GF-D8 (cell line): ENCODE measurements at regions not wholly inside any gene's neighbourhood (a gene's known extent, or its start where the extent isn't known, plus 50 kb on each side); places are given as distances from the start of the nearest gene placed in this dataset.
"Not testable (repeated sequence)": the region's sequence is repeated elsewhere in the genome, so short reads cannot be mapped to it uniquely, and the experiment has no call there.

ENCODE experiments used
- DNase-seq: peaks from one replicate; lab custom pipeline; 2025; lab: John Stamatoyannopoulos, UW

DNA sequence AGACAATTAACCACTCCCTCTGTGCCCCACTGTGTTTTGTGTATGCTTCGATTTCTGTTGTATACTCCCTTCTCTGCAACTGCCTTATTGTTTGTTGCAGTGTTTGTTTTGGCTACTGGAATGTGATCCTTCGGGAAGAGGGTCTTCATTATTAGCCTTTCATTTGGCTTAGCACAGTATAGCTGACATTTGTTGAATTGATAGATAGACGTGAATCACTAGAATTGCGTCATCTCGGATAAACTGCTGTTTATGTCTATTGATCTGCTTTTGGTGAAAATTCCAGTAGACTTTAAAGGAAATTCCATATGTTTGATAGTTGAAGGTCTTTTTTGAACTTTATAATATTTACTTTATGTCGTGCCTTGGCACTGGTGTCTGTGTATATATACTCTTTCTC, 189.9 kb upstream of the EYA4 start:
- DNase-seq, result no peak

GRCh38 chr6:133052465-133052864, 188.7 kb upstream of the EYA4 start:
- no peak for DNase-seq

- DNase-seq, result no peak
Measured at GRCh38 chr6:133055441-133055966, 185.7 kb upstream of the EYA4 start.

DNA sequence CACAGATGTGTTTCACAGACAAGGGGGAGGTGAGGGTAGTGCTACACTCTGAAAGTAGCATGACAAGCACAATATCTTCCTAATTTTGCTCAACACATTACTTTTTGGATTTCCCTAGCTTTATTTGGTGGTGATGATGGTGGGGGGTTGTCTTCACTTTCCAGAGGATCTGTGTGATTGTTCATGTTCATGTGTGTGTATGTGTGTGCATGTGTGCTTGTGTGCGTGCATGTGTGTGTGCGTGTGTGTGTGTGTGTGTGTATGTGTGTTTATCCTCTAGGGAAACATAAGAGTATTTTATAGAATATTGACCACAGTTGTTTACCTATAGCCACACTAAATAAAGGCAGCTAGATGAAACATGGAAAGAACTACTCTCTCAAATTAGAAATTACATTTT, 183.8 kb upstream of the EYA4 start:
- no peak for DNase-seq

DNA sequence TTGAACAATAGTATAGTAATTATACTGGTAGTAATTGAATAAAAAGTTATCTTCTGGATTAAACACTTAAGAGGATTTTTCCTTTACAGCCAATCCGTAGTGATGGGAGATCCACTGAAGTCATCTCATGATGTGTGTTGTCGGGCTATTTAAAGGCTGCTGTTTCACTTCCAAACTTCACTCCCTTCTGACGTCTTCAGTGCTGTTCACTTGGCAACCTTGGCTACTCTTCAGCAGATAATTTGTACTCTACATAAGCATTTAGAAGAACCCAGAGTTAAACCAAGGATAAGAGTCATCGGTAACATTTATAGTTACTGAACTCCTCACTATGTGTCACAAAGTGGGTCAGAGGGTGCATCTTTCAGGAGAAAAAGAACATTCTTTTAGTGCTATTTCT, 179.1 kb upstream of the EYA4 start:
- DNase-seq, result no peak

- DNase-seq, result no peak
Measured at GRCh38 chr6:133062696-133063306, 178.4 kb upstream of the EYA4 start.

GRCh38 chr6:133067960-133068359, 173.2 kb upstream of the EYA4 start:
- no peak for DNase-seq

DNA sequence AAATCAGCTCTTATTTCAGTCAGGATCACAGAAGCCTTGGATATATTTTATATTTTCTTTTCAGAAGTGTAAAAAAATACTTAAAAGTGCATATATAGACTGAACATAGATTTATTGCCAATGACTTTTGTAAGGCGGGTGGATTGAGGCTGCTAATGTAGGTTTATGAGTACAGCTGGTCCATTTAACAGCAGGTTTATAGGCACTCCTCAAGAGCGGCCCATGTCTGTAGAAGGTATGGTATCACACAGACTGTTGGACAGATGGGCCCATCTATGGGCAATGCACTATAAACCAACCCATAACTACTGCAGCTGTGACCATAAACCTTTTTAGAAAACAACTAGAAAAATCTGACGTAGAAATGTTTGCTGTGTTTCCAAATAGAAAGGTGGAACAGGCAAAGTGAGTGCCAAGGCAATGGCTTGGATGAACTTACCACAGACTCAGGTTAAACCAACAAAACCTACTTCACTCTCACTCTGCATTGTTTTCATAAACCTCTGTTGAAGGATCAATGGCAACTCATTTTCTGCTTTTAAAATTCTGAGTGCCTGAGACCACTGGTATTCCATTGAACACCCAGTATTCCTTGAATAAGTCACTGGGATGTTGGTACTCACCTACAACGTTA, 170.6 kb upstream of the EYA4 start:
- DNase-seq, result no peak

DNA sequence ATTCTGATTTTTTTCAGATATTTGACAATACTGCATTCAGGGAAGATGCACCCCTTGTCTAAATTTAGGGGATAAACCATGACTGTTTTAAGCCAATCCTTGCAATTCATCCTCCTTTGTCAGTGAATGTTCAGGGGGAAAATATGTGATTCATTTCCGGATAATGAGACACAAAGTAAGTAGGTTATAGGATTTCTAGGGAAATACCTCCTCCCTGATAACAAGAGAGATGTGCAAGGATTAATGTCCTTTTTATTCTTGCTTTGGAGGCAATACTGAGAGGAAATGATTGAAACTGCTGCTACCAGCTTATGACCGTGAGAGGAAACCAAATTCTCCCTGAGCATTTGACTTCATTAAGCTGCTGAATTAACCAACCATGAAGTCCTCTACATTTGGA, 161.3 kb upstream of the EYA4 start:
- no peak for DNase-seq

GRCh38 chr6:133083248-133083967, 157.7 kb upstream of the EYA4 start:
- DNase-seq, result no peak

GRCh38 chr6:133085471-133085870, 155.7 kb upstream of the EYA4 start:
- no peak for DNase-seq

GRCh38 chr6:133085896-133086295, 155.3 kb upstream of the EYA4 start:
- DNase-seq, result no peak

GRCh38 chr6:133088931-133089695, 152.0 kb upstream of the EYA4 start:
- no peak for DNase-seq

GRCh38 chr6:133092199-133092598, 149.0 kb upstream of the EYA4 start:
- no peak for DNase-seq

GRCh38 chr6:133092771-133093170, 148.4 kb upstream of the EYA4 start:
- no peak for DNase-seq

DNA sequence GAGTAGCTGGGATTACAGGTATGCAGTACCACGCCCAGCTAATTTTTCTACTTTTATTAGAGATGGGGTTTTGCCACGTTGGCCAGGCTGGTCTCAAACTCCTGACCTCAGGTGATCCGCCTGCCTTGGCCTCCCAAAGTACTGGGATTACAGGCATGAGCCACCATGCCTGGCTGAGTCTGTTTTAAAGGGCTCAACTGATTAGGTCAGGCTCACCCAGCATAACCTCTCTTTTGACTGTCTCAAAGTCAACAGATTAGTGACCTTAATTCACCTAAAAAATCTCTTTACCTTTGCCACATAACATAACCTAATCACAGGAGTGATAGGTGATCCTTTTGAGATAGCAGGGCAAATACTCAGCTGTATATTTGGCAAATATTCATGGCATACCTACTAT, 147.9 kb upstream of the EYA4 start:
- not testable (repeated sequence) for DNase-seq

- no peak for DNase-seq
Measured at GRCh38 chr6:133093956-133094355, 147.2 kb upstream of the EYA4 start.

- DNase-seq, result no peak
Measured at GRCh38 chr6:133097208-133097607, 143.9 kb upstream of the EYA4 start.

DNA sequence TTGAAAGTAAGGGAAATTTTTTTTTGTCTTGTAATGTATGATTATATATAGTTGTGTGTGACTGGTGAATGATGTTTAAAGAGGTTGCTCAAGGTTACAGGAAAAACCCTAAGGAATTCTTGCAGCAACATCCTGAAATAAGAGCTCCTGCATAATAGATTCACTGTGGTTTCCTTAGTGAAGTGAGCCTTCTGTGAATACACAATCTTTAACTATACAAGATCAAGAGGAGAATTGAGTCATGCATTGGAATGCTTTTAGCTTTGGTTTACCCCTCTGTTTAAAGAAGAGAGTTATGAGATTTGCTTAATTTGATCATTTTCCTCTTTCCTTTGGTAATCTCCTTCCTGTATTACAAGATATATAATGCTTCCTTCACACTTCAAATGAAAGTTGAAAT, 141.6 kb upstream of the EYA4 start:
- peak; percentile 23 for DNase-seq

DNA sequence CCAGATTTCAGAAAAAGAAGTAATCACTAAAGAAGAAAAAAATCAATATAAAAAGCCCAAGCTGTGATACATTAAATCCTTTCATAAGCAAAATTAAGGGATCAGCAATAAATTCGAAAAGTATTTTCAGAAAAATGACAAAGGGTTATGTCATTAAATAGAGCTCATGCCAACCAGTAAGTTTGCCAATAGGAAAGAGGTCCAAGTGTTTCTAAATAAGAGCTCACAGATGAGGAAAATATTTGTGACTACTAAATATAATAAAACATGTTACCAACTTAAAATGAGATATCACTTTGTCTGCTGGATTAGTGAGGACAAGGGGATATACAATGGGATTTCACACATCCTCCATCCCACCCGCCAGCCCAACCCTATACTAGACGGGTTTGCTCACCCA, 140.3 kb upstream of the EYA4 start:
- no peak for DNase-seq

DNA sequence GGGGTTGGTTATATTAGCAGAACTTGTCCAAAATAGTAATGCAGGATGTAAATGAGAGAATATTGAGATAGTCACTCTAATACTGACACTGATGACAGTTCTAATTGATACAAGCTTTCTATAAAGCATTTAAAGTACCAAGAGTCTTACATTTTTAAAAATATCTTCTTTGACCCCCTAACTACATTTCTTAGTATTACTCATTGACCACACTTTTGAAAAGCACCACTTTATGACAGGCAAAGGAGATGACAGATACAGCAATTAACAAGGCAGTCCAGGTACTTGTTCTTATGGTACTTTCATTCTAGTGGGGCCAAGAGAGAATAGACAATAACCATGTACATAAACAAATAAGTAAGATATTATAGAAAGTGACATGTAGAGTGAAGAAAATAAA, 139.4 kb upstream of the EYA4 start:
- no peak for DNase-seq

DNA sequence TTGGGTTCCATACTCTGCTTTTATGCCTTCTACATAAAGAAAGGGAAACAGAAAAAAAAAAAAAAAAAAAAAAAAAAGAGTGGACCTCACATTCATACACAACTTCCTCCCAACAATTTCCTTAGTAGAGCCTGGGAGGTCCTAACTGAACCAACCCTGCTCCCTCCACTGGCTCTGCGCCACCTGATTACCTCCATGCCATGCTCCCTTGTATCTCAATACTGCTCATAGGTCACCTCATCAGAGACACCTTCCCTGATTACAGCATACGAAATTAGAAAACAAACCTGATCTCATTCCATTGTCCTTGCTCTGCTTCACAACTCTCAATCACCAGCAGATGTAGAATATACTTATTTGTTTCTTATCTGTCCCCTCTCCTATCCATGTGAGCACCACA, 134.2 kb upstream of the EYA4 start:
- no peak for DNase-seq

GRCh38 chr6:133108419-133108818, 132.7 kb upstream of the EYA4 start:
- DNase-seq, result no peak
